GM12864 (cell line): ENCODE measurements at regions not wholly inside any gene's neighbourhood (a gene's known extent, or its start where the extent isn't known, plus 50 kb on each side); places are given as distances from the start of the nearest gene placed in this dataset.

Experiments used
- DNase-seq: peaks from one replicate; pipeline ENCODE4 v3.0.0-alpha.2; 2011; ENCODE audit warnings: low read depth
- H3K4me3 ChIP-seq: 2 replicates; pipeline ENCODE4 v1.5.1; 2011; ENCODE audit warnings: mild to moderate bottlenecking, low read depth, low read length, control low read depth
- TF ChIP-seq, protein P1 (sequence below): IDR thresholded peaks from 2 replicates; pipeline ENCODE4 v1.5.1; 2011; ENCODE audit warnings: low read depth, mild to moderate bottlenecking, moderate library complexity, low read length, control low read depth, inconsistent platforms; ENCODE audit errors: missing control alignments

DNA sequence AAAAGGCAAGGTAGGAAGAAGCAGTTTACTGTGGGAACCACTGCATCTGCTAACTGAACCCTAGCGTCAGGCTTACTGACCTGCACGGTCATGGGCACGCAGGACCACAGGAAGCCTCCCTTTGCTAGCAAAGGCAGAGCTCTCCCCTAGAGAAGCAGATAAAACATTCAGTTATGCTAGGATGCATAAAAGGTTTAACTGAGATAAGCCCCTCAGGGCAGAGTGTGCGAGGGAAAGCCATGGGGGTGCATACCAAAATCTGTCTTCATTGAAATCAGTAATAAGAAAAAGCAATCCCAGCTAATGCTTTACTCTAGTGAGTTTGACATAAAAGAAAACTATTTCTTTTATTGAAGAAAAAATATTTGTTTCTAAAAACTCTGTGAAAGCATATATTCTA, 2403.7 kb upstream of the C9orf72 start:
- DNase-seq, result no peak
- no peak overlapping the region for H3K4me3 ChIP-seq
- TF ChIP-seq, protein P1, sequence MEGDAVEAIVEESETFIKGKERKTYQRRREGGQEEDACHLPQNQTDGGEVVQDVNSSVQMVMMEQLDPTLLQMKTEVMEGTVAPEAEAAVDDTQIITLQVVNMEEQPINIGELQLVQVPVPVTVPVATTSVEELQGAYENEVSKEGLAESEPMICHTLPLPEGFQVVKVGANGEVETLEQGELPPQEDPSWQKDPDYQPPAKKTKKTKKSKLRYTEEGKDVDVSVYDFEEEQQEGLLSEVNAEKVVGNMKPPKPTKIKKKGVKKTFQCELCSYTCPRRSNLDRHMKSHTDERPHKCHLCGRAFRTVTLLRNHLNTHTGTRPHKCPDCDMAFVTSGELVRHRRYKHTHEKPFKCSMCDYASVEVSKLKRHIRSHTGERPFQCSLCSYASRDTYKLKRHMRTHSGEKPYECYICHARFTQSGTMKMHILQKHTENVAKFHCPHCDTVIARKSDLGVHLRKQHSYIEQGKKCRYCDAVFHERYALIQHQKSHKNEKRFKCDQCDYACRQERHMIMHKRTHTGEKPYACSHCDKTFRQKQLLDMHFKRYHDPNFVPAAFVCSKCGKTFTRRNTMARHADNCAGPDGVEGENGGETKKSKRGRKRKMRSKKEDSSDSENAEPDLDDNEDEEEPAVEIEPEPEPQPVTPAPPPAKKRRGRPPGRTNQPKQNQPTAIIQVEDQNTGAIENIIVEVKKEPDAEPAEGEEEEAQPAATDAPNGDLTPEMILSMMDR, result no peak

DNA sequence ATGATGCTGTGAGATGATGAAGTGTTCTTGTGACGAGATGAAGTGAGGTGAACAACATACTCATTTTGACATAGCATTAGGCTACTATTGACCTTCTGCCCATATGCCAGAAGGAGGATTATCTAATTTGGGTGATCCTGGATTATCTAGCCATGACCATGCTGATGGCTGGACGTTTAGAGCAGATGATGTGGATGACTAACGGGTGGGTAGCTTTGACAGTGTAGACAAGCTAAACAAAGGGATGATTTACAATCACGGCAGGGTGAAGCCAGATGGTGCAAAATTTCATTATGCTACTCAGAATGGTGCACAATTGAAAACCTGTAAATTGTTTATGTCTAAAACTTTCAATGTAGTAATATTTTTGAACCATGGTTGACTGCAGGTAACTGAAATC, 2403.4 kb upstream of the ACO1 start:
- no peak overlapping the region for H3K4me3 ChIP-seq
- TF ChIP-seq, protein P1, result no peak
- DNase-seq, result no peak

DNA sequence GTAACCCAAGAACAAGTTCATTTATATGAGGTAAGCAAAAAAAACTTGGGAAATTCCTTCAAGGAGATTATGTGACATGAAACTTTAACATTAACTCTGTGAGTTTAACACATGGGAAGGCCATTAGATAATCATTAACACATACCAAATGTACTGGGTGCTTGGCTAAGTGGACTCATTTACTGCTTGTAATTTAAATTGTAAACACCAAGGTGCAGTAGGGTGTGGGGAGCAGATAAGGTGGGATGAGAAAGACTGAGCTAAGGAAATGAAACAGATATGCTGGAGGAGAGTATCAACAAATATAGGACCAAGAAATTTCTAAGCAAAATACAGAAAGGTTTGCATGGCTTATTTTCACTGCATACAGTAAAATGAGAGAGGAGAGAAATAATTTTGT, 2384.8 kb upstream of the ACO1 start:
- DNase-seq, result no peak
- TF ChIP-seq, protein P1, result no peak
- H3K4me3 ChIP-seq, result no peak overlapping the region

DNA sequence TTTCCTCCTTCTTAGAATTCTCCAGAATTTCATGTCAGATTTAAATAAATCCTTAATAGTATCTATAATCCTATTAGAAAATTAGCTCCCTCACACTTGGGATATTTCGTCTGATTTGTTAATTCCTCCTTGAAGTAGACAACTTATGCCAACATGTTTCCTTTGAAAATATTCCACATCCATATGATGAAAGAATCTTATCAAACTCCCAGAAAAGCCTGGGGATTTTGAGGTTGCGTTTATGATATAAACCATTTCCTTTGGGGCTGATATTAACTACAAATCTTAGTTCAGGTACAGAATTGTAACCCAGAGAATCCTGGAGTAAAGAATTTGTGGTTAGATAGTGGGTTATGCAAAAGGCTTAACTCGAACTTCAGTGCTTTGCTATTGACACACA, 2373.8 kb upstream of the ACO1 start:
- TF ChIP-seq, protein P1, result no peak
- no peak overlapping the region for H3K4me3 ChIP-seq
- DNase-seq, result no peak

DNA sequence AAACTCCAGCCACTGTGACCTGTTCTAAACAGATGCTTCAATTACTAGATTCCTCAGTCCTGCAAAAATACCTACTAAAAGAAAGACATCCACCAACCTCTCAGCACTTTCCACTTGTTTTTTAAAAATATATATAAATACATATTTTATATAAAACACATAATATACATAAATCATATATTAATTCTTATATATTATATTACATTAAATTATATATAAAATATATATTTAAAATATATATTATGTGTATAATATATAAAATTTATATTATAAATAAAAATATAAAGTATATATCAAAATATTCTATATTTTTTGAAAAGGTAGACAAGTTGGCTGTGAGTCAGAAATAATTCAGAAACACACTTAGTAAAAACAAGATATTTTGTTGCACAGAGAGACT, 2371.8 kb upstream of the ACO1 start:
- TF ChIP-seq, protein P1, result no peak
- DNase-seq, result no peak

DNA sequence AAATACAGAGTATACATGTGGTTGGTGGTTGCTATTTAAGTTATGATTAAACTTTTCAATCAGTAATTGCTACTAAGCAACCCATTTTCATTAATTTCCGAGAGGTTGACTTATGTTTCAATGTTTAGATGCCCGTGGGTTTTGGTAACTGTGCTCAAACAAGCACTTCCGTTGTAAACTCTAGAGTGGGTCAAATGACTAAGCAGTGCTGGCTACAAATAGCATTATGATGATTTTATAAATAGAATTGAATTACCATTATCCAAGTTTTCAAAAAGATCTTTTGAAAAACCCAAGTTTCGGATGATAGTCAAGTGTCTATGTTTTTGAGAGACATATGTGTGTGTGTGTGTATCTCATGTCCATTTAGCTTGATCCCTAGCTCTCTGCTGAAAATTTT, 2369.4 kb upstream of the ACO1 start:
- no peak for DNase-seq
- TF ChIP-seq, protein P1, result no peak
- H3K4me3 ChIP-seq, result no peak overlapping the region

More for the DNA sequence above, 2371.8 kb upstream of the ACO1 start:
- H3K4me3 ChIP-seq, result no peak overlapping the region

DNA sequence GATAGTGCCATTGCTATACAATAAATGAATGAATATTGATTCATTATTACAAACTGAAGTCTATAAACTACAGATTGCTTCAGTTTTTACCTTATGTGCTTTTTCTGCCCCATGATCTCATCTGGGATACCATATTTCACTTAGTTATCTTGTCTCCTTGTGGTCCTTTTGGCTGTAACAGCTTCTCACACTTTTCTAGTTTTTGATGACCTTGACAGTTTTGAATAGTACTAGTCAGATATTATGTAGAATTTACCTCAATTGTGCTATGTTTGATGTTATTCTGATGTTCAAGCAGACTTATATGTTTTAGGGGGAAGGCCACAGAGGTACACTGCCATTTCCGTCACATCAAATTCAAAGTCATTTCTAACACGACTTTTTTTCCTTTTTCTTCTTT, 2364.3 kb upstream of the ACO1 start:
- no peak for DNase-seq
- TF ChIP-seq, protein P1, result no peak
- no peak overlapping the region for H3K4me3 ChIP-seq
